Keratinocyte (primary cell): ENCODE measurements at regions not wholly inside any gene's neighbourhood (a gene's known extent, or its start where the extent isn't known, plus 50 kb on each side); places are given as distances from the start of the nearest gene placed in this dataset.

ENCODE experiments used
- CTCF ChIP-seq, 3 experiments: IDR thresholded peaks in 1 of 3; conservative IDR thresholded peaks in 1 of 3; optimal IDR thresholded peaks in 1 of 3; 2 replicates in 2 of 3; 3 replicates in 1 of 3; pipeline versions ENCODE3 to v1.5.1; 2011; ENCODE audit warnings: low read length in 3 of 3, mild to moderate bottlenecking in 3 of 3, moderate library complexity in 2 of 3, control low read depth in 1 of 3, inconsistent platforms in 1 of 3; ENCODE audit not compliant: insufficient read depth in 2 of 3; ENCODE audit errors: extremely low read depth in 1 of 3
- EZH2 ChIP-seq: IDR thresholded peaks from one replicate; pipeline ENCODE4 v1.6.1; 2012; ENCODE audit warnings: inconsistent platforms, mild to moderate bottlenecking, low read length, moderate library complexity

- TF ChIP-seq CTCF (optimal IDR thresholded peaks at IDR 0.05 in 1 of 3, IDR thresholded peaks at IDR 0.05 in 1 of 3, conservative IDR thresholded peaks at IDR 0.05 in 1 of 3; ENCODE audit: extremely low read depth in 1 of 3, insufficient read depth in 2 of 3, low read length in 3 of 3) (no peak), EZH2 (no peak)
These were observed 96.9 kb upstream of the MYRIP start for GRCh38 chr3:39712413-39713048.
